ENCODE measurements at regions not wholly inside any gene's neighbourhood (a gene's known extent, or its start where the extent isn't known, plus 50 kb on each side); places are given as distances from the start of the nearest gene placed in this dataset.
"Not testable (repeated sequence)": the region's sequence is repeated elsewhere in the genome, so short reads cannot be mapped to it uniquely, and the experiment has no call there.

GRCh38 chr7:131937868-131938267, 381.4 kb upstream of the PODXL start:
- no peak overlapping the region for H3K4me3 ChIP-seq
- no peak for DNase-seq
- WGBS, 2 donors = 59 to 66% methylated on average over 2 of the region's 2 CpGs
- no peaks in the 10 kb centered on the region for H3K9me3 ChIP-seq
- intact Hi-C loops (cut with DNase I) = no loop called here
- FAIRE-seq = no peak
- H3K27ac ChIP-seq = no peak overlapping the region
- no peak for ATAC-seq
- no peaks in the 10 kb centered on the region for H3K36me3 ChIP-seq
- no peaks in the 10 kb centered on the region for H3K27me3 ChIP-seq
- H3K4me1 ChIP-seq = no peaks in the 10 kb centered on the region
- TF ChIP-seq CTCF (IDR thresholded peaks at IDR 0.05) = no peak

GRCh38 chr7:131935180-131935579, 378.8 kb upstream of the PODXL start:
- Histone ChIP-seq H3K4me1 (no peaks in the 10 kb centered on the region), H3K27ac (no peak overlapping the region), H3K4me3 (no peak overlapping the region), H3K36me3 (no peaks in the 10 kb centered on the region), H3K9me3 (no peaks in the 10 kb centered on the region), H3K27me3 (no peaks in the 10 kb centered on the region)
- ATAC-seq (peak in 1 of 4 donors; percentile 32), FAIRE-seq (no peak), DNase-seq (no peak)
- TF ChIP-seq CTCF (IDR thresholded peaks at IDR 0.05) = no peak
- intact Hi-C loops (cut with DNase I) = no loop called here
- WGBS, 2 donors = 33 to 38% methylated on average over 3 of the region's 3 CpGs

GRCh38 chr7:131934452-131934851, 378.0 kb upstream of the PODXL start:
- Histone ChIP-seq H3K4me1 (no peaks in the 10 kb centered on the region), H3K27me3 (no peaks in the 10 kb centered on the region), H3K9me3 (no peaks in the 10 kb centered on the region), H3K27ac (no peak overlapping the region), H3K36me3 (no peaks in the 10 kb centered on the region), H3K4me3 (no peak overlapping the region)
- 13 to 15% methylated on average over 3 of the region's 3 CpGs for WGBS, 2 donors
- DNase-seq (no peak), ATAC-seq (peak in 3 of 4 donors; percentile 20 to 59 (median 39)), FAIRE-seq (no peak)
- TF ChIP-seq CTCF (IDR thresholded peaks at IDR 0.05) = no peak
- intact Hi-C loops (cut with DNase I) = no loop called here

GRCh38 chr7:131933751-131934289, 377.4 kb upstream of the PODXL start:
- no peak overlapping the region for H3K4me3 ChIP-seq
- no peaks in the 10 kb centered on the region for H3K9me3 ChIP-seq
- ATAC-seq = peak in 2 of 4 donors; percentile 11 to 18
- no peak for FAIRE-seq
- H3K36me3 ChIP-seq = no peaks in the 10 kb centered on the region
- H3K4me1 ChIP-seq = no peaks in the 10 kb centered on the region
- 41 to 43% methylated on average over 6 of the region's 6 CpGs for WGBS, 2 donors
- H3K27ac ChIP-seq = no peak overlapping the region
- H3K27me3 ChIP-seq = no peaks in the 10 kb centered on the region
- intact Hi-C loops (cut with DNase I) = no loop called here
- TF ChIP-seq CTCF (IDR thresholded peaks at IDR 0.05) = no peak
- DNase-seq = no peak

- H3K27me3 ChIP-seq; H3K4me3 ChIP-seq; H3K9me3 ChIP-seq; FAIRE-seq; ATAC-seq; H3K4me1 ChIP-seq; H3K27ac ChIP-seq; DNase-seq; intact Hi-C loops (cut with DNase I); H3K36me3 ChIP-seq: not testable (repeated sequence)
- WGBS, 2 donors = 65 to 74% methylated on average over 2 of the region's 2 CpGs
These were observed 376.8 kb upstream of the PODXL start for GRCh38 chr7:131933219-131933618.

All from pancreas (tissue), 10 donors.